ENCODE measurements at regions not wholly inside any gene's neighbourhood (a gene's known extent, or its start where the extent isn't known, plus 50 kb on each side); places are given as distances from the start of the nearest gene placed in this dataset.

GRCh38 chr6:11639376-11640235 is 102.1 kb downstream of the TMEM170B start:
- 85 to 89% methylated on average over 5 of the region's 5 CpGs for WGBS, 2 donors
- DNase-seq (no peak), ATAC-seq (no peak)
- no peak for TF ChIP-seq CTCF (IDR thresholded peaks at IDR 0.05)
- no peak overlapping the region for H3K27ac ChIP-seq
- H3K4me3 ChIP-seq = no peak overlapping the region
- no peaks in the 10 kb centered on the region for H3K9me3 ChIP-seq
- no peaks in the 10 kb centered on the region for H3K27me3 ChIP-seq
- H3K36me3 ChIP-seq = no peaks in the 10 kb centered on the region
- no peaks in the 10 kb centered on the region for H3K4me1 ChIP-seq
- intact Hi-C loops (cut with DNase I) = no loop called here

DNA sequence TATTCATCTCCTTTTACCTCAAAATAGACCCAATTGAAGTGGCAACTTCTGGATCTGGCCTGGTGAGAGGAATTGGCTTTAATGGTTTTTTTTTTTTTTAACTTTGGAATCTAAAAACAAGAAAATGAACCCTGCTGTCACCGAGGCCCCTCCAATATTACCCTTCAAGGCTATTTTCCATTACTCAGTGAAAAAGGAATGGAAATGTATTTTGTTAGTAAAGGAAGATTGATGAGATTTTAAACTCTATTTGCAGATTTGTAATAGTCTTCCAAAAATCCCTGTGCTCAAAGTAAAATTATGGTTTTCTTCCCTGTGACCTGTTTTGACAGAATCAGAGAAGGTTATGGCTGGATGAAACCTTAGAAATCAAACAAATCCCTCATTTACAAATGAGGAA is 102.9 kb downstream of the TMEM170B start:
- ATAC-seq = no peak
- H3K4me1 ChIP-seq = no peaks in the 10 kb centered on the region
- intact Hi-C loops (cut with DNase I) = no loop called here
- H3K9me3 ChIP-seq = no peaks in the 10 kb centered on the region
- DNase-seq = no peak
- TF ChIP-seq CTCF (IDR thresholded peaks at IDR 0.05) = no peak
- H3K36me3 ChIP-seq = no peaks in the 10 kb centered on the region
- no peaks in the 10 kb centered on the region for H3K27me3 ChIP-seq
- H3K4me3 ChIP-seq = no peak overlapping the region
- H3K27ac ChIP-seq = no peak overlapping the region
- WGBS, 2 donors = 91 to 95% methylated on average over 1 of the region's 1 CpG

DNA sequence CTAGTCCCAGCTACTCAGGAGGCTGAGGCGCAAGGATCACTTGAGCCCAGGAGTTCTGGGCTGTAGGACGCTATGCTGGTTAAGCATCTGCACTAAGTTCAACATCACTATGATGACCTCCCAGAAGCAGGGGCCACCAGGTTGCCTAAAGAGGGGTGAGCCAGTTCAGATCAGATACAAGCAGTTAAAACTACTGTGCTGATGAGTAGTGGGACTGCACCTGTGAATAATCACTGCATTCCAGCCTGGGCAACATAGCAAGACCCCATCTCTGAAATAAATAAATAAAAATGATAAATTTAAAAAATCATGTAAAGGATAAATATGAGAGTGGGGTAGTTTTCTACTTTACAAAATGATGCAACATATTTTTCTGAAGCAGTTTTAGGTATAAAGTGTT is 106.5 kb downstream of the TMEM170B start:
- Histone ChIP-seq H3K9me3 (peaks cover 0 to 12% (median 0%) of the 10 kb centered on the region in 11 donors), H3K36me3 (no peaks in the 10 kb centered on the region), H3K27ac (no peak overlapping the region), H3K4me3 (no peak overlapping the region), H3K27me3 (no peaks in the 10 kb centered on the region), H3K4me1 (no peaks in the 10 kb centered on the region)
- ATAC-seq = no peak
- intact Hi-C loops (cut with DNase I) = no loop called here
- WGBS, 2 donors = 97 to 100% methylated on average over 2 of the region's 2 CpGs
- no peak for TF ChIP-seq CTCF (IDR thresholded peaks at IDR 0.05)
- no peak for DNase-seq

GRCh38 chr6:11644601-11645000 is 107.1 kb downstream of the TMEM170B start:
- no peak for TF ChIP-seq CTCF (IDR thresholded peaks at IDR 0.05)
- 96 to 97% methylated on average over 4 of the region's 4 CpGs for WGBS, 2 donors
- Histone ChIP-seq H3K27me3 (no peaks in the 10 kb centered on the region), H3K27ac (no peak overlapping the region), H3K9me3 (peaks cover 0 to 13% (median 0%) of the 10 kb centered on the region in 11 donors), H3K4me3 (no peak overlapping the region), H3K36me3 (no peaks in the 10 kb centered on the region), H3K4me1 (peaks cover 0 to 2% (median 0%) of the 10 kb centered on the region in 9 donors)
- intact Hi-C loops (cut with DNase I) = no loop called here
- DNase-seq (no peak), ATAC-seq (no peak)
